Esophagus muscularis mucosa (tissue), 3 donors: ENCODE measurements at regions not wholly inside any gene's neighbourhood (a gene's known extent, or its start where the extent isn't known, plus 50 kb on each side); places are given as distances from the start of the nearest gene placed in this dataset.

ENCODE experiments used
- CTCF ChIP-seq, 3 experiments: fragments of 200-600 bp in 2 of 3; fragments of 450-650 bp in 1 of 3; sonication (generic) in 2 of 3; IDR thresholded peaks; one replicate each; pipeline ENCODE4 v1.5.1; 2017 to 2019; ENCODE audit warnings: antibody characterized with exemption in 3 of 3, mild to moderate bottlenecking in 2 of 3, moderate library complexity in 1 of 3
- POLR2A ChIP-seq: fragments of 450-650 bp; IDR thresholded peaks from one replicate; pipeline ENCODE4 v1.6.1; 2017; ENCODE audit warnings: antibody characterized with exemption, moderate library complexity, mild to moderate bottlenecking, low read depth

GRCh38 chr7:20993693-20994092 is 207.0 kb upstream of the SP8 start:
- TF ChIP-seq CTCF (IDR thresholded peaks at IDR 0.05) (no peak), POLR2A (no peak)
